Calu3 (cell line): ENCODE measurements at regions not wholly inside any gene's neighbourhood (a gene's known extent, or its start where the extent isn't known, plus 50 kb on each side); places are given as distances from the start of the nearest gene placed in this dataset.
"Not testable (repeated sequence)": the region's sequence is repeated elsewhere in the genome, so short reads cannot be mapped to it uniquely, and the experiment has no call there.

Experiments
- BruUV-seq: library from RNA; stranded (reverse); fragments of 400-500 nt; replicated peaks from 2 replicates; lab custom pipeline; 2021; lab: Mats Ljungman, UMichigan
- CTCF ChIA-PET: fragments of 300-600 bp; sonication (Branson Sonifier 250); formaldehyde crosslinking; loops from one replicate; lab custom pipeline; 2022; ENCODE audit warnings: antibody characterized with exemption; lab: Charles Lee
- DNase-seq: peaks from one replicate; pipeline ENCODE4 v3.0.0; 2022
- H3K27ac Mint-ChIP-seq: one replicate; pipeline ENCODE4 v1.8.0; 2022; ENCODE audit warnings: mixed read lengths; ENCODE audit not compliant: unreplicated experiment
- H3K27me3 Mint-ChIP-seq: one replicate; pipeline ENCODE4 v1.8.0; 2022; ENCODE audit warnings: mixed read lengths; ENCODE audit not compliant: unreplicated experiment
- H3K36me3 Mint-ChIP-seq: one replicate; pipeline ENCODE4 v1.8.0; 2022; ENCODE audit warnings: mild to moderate bottlenecking, moderate library complexity, mixed read lengths; ENCODE audit not compliant: insufficient read depth, unreplicated experiment
- H3K4me1 Mint-ChIP-seq: one replicate; pipeline ENCODE4 v1.8.0; 2022; ENCODE audit warnings: mild to moderate bottlenecking, low read depth, mixed read lengths; ENCODE audit not compliant: unreplicated experiment
- H3K4me3 Mint-ChIP-seq: one replicate; pipeline ENCODE4 v1.8.0; 2022; ENCODE audit warnings: mild to moderate bottlenecking, low read depth, moderate library complexity, mixed read lengths; ENCODE audit not compliant: unreplicated experiment
- H3K9me3 Mint-ChIP-seq: one replicate; pipeline ENCODE4 v1.8.0; 2022; ENCODE audit warnings: low read depth, mixed read lengths; ENCODE audit not compliant: unreplicated experiment
- CTCF ChIP-seq: fragments of 200-600 bp; IDR thresholded peaks from one replicate; pipeline ENCODE4 v1.8.0; 2022; ENCODE audit warnings: antibody characterized with exemption; ENCODE audit not compliant: unreplicated experiment
- intact Hi-C: fragments of 100-400 bp; cut with micrococcal nuclease; formaldehyde crosslinking; loops from one replicate; pipeline ENCODE4 v1.10.0; 2022; ENCODE audit not compliant: unreplicated experiment

GRCh38 chr2:186164325-186164724 is 321.7 kb upstream of the ZC3H15 start:
- Mint-ChIP-seq H3K36me3 (no peaks in the 10 kb centered on the region), H3K9me3 (no peaks in the 10 kb centered on the region), H3K4me3 (no peak overlapping the region), H3K4me1 (no peaks in the 10 kb centered on the region), H3K27me3 (no peaks in the 10 kb centered on the region), H3K27ac (no peak overlapping the region)
- no peak for TF ChIP-seq CTCF
- DNase-seq, result no peak
- no TSS peak for BruUV-seq
- intact Hi-C loops, result no loop called here
- CTCF ChIA-PET, result no interaction called here

GRCh38 chr2:186170693-186171092 is 315.4 kb upstream of the ZC3H15 start:
- Mint-ChIP-seq H3K27me3 (no peaks in the 10 kb centered on the region), H3K4me1 (no peaks in the 10 kb centered on the region), H3K36me3 (no peaks in the 10 kb centered on the region), H3K4me3 (no peak overlapping the region), H3K27ac (no peak overlapping the region), H3K9me3 (no peaks in the 10 kb centered on the region)
- intact Hi-C loops, result no loop called here
- CTCF ChIA-PET, result no interaction called here
- no TSS peak for BruUV-seq
- no peak for TF ChIP-seq CTCF
- no peak for DNase-seq

- Mint-ChIP-seq H3K4me3 (no peak overlapping the region), H3K9me3 (no peaks in the 10 kb centered on the region), H3K36me3 (no peaks in the 10 kb centered on the region), H3K4me1 (peaks cover 7% of the 10 kb centered on the region), H3K27me3 (no peaks in the 10 kb centered on the region), H3K27ac (no peak overlapping the region)
- no peak for TF ChIP-seq CTCF
- CTCF ChIA-PET, result interaction anchor here (0.9 kb wide), 1 partner anchor 1373 kb away, joined by 9 read pairs; no protein-coding TSS in a partner anchor
- no peak for DNase-seq
- BruUV-seq, result no TSS peak
- intact Hi-C loops, result no loop called here
Measured at GRCh38 chr2:186181625-186182024, 304.4 kb upstream of the ZC3H15 start.

GRCh38 chr2:186182366-186182765 is 303.7 kb upstream of the ZC3H15 start:
- H3K36me3 Mint-ChIP-seq, BruUV-seq, H3K27me3 Mint-ChIP-seq, DNase-seq, H3K9me3 Mint-ChIP-seq, H3K27ac Mint-ChIP-seq, H3K4me3 Mint-ChIP-seq, CTCF ChIA-PET, H3K4me1 Mint-ChIP-seq, intact Hi-C loops: not testable (repeated sequence)

GRCh38 chr2:186183406-186183805 is 302.7 kb upstream of the ZC3H15 start:
- CTCF ChIA-PET, result no interaction called here
- no peak overlapping the region for H3K27ac Mint-ChIP-seq
- H3K9me3 Mint-ChIP-seq, result no peaks in the 10 kb centered on the region
- no TSS peak for BruUV-seq
- no peaks in the 10 kb centered on the region for H3K36me3 Mint-ChIP-seq
- no peaks in the 10 kb centered on the region for H3K27me3 Mint-ChIP-seq
- intact Hi-C loops, result no loop called here
- no peak for TF ChIP-seq CTCF
- peaks cover 7% of the 10 kb centered on the region for H3K4me1 Mint-ChIP-seq
- no peak for DNase-seq
- H3K4me3 Mint-ChIP-seq, result no peak overlapping the region
